HL-60 (cell line): ENCODE measurements at regions not wholly inside any gene's neighbourhood (a gene's known extent, or its start where the extent isn't known, plus 50 kb on each side); places are given as distances from the start of the nearest gene placed in this dataset.

Experiments used
- DNase-seq, 2 experiments: peaks; one replicate each; pipeline ENCODE4 v3.0.0-alpha.2; 2010 to 2020; ENCODE audit warnings: low read depth in 1 of 2, low spot score in 1 of 2
- H3K27ac ChIP-seq: fragments of 250-450 bp; sonication (Bioruptor Pico); replicated peaks from 2 replicates; pipeline ENCODE4 v1.5.1; 2020; ENCODE audit warnings: mild to moderate bottlenecking, moderate library complexity
- H3K27me3 ChIP-seq: fragments of 250-450 bp; sonication (Bioruptor Pico); 2 replicates; pipeline ENCODE4 v1.5.1; 2021; ENCODE audit warnings: mild to moderate bottlenecking, moderate library complexity; ENCODE audit not compliant: insufficient read depth, poor library complexity, severe bottlenecking
- H3K4me3 ChIP-seq: replicated peaks from 2 replicates; pipeline ENCODE4 v1.5.1; 2011; ENCODE audit warnings: mild to moderate bottlenecking, control low read depth, low read length; ENCODE audit not compliant: insufficient read depth
- CTCF ChIP-seq: IDR thresholded peaks from one replicate; pipeline ENCODE4 v1.5.1; 2011; ENCODE audit warnings: low read length, control low read depth, inconsistent platforms; ENCODE audit not compliant: insufficient read depth
- GABPA ChIP-seq: IDR thresholded peaks from 2 replicates; pipeline ENCODE4 v1.6.1; 2012; ENCODE audit warnings: low read depth
- POLR2AphosphoS5 ChIP-seq: IDR thresholded peaks from 2 replicates; pipeline ENCODE4 v1.6.1; 2012; ENCODE audit warnings: low read depth
- SPI1 ChIP-seq: IDR thresholded peaks from 2 replicates; pipeline ENCODE4 v1.6.1; 2012; ENCODE audit warnings: low read depth, mild to moderate bottlenecking, borderline replicate concordance
- TF ChIP-seq, protein P1 (sequence below): IDR thresholded peaks from 2 replicates; pipeline ENCODE4 v1.6.1; 2012; ENCODE audit warnings: low read depth; ENCODE audit not compliant: insufficient replicate concordance

GRCh38 chr1:3986686-3987218 lies 86.7 kb upstream of the C1orf174 start:
- no peak for DNase-seq
- TF ChIP-seq, protein P1, sequence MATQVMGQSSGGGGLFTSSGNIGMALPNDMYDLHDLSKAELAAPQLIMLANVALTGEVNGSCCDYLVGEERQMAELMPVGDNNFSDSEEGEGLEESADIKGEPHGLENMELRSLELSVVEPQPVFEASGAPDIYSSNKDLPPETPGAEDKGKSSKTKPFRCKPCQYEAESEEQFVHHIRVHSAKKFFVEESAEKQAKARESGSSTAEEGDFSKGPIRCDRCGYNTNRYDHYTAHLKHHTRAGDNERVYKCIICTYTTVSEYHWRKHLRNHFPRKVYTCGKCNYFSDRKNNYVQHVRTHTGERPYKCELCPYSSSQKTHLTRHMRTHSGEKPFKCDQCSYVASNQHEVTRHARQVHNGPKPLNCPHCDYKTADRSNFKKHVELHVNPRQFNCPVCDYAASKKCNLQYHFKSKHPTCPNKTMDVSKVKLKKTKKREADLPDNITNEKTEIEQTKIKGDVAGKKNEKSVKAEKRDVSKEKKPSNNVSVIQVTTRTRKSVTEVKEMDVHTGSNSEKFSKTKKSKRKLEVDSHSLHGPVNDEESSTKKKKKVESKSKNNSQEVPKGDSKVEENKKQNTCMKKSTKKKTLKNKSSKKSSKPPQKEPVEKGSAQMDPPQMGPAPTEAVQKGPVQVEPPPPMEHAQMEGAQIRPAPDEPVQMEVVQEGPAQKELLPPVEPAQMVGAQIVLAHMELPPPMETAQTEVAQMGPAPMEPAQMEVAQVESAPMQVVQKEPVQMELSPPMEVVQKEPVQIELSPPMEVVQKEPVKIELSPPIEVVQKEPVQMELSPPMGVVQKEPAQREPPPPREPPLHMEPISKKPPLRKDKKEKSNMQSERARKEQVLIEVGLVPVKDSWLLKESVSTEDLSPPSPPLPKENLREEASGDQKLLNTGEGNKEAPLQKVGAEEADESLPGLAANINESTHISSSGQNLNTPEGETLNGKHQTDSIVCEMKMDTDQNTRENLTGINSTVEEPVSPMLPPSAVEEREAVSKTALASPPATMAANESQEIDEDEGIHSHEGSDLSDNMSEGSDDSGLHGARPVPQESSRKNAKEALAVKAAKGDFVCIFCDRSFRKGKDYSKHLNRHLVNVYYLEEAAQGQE: peak; percentile 51
- TF ChIP-seq GABPA: no peak
- Histone ChIP-seq H3K4me3 (no peak overlapping the region), H3K27ac (no peak overlapping the region), H3K27me3 (no peaks in the 10 kb centered on the region)

- DNase-seq: no peak
- Histone ChIP-seq H3K4me3 (no peak overlapping the region), H3K27me3 (no peaks in the 10 kb centered on the region), H3K27ac (no peak overlapping the region)
- TF ChIP-seq POLR2AphosphoS5 (no peak), SPI1 (no peak)
- TF ChIP-seq, protein P1: no peak
These were observed 87.7 kb upstream of the C1orf174 start for GRCh38 chr1:3987669-3988235.

- Histone ChIP-seq H3K4me3 (no peak overlapping the region), H3K27me3 (no peaks in the 10 kb centered on the region), H3K27ac (no peak overlapping the region)
- TF ChIP-seq SPI1 (no peak), CTCF (no peak), GABPA (no peak), POLR2AphosphoS5 (no peak)
- TF ChIP-seq, protein P1: no peak
- DNase-seq: no peak
These were observed 88.4 kb upstream of the C1orf174 start for GRCh38 chr1:3988431-3988830.

DNA sequence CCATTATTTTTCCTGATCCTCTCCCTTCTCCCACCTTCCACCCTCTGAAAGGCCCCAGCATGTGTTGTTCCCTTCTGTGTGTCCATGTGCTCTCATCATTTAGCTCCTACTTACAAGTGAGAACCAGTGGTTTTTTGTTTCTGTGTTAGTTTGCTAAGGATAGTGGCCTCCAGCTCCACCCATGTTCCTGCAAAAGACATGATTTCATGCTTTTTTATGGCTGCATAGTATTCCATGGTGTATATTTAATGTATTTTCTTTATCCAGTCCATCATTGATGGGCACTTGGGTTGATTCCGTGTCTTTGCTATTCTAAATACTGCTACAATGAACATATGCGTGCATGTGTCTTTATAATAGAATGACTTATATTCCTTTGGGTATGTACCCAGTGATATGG lies 89.4 kb upstream of the C1orf174 start:
- Histone ChIP-seq H3K27me3 (no peaks in the 10 kb centered on the region), H3K4me3 (no peak overlapping the region), H3K27ac (no peak overlapping the region)
- no peak for DNase-seq
- TF ChIP-seq POLR2AphosphoS5 (no peak), SPI1 (no peak), CTCF (no peak), GABPA (no peak)
- TF ChIP-seq, protein P1: no peak
